Skeletal muscle tissue (tissue), 3 donors: ENCODE measurements at regions not wholly inside any gene's neighbourhood (a gene's known extent, or its start where the extent isn't known, plus 50 kb on each side); places are given as distances from the start of the nearest gene placed in this dataset.

Source experiments
- H3K27ac ChIP-seq: one replicate; pipeline ENCODE4 v1.7.0; 2013; ENCODE audit warnings: mild to moderate bottlenecking, low read depth, low read length, inconsistent platforms
- H3K27me3 ChIP-seq, 3 donors: one replicate each; pipeline ENCODE4 v1.7.0; 2013; ENCODE audit warnings: low read length in 3 of 3; ENCODE audit not compliant: control insufficient read depth in 3 of 3, insufficient read depth in 3 of 3
- H3K36me3 ChIP-seq, 3 donors: one replicate each; pipeline ENCODE4 v1.7.0; 2013; ENCODE audit warnings: low read length in 3 of 3; ENCODE audit not compliant: control insufficient read depth in 3 of 3, insufficient read depth in 3 of 3
- H3K4me1 ChIP-seq, 3 donors: one replicate each; pipeline ENCODE4 v1.7.0; 2013; ENCODE audit warnings: low read length in 3 of 3, mild to moderate bottlenecking in 3 of 3; ENCODE audit not compliant: control insufficient read depth in 3 of 3, insufficient read depth in 3 of 3
- H3K4me3 ChIP-seq, 3 donors: one replicate each; pipeline ENCODE4 v1.7.0; 2013; ENCODE audit warnings: low read length in 3 of 3
- H3K9ac ChIP-seq, 3 donors: one replicate each; pipeline ENCODE4 v1.7.0; 2013; ENCODE audit warnings: low read length in 3 of 3, mild to moderate bottlenecking in 3 of 3, moderate library complexity in 2 of 3, low read depth in 1 of 3
- H3K9me3 ChIP-seq, 3 donors: one replicate each; pipeline ENCODE4 v1.7.0; 2013; ENCODE audit warnings: low read length in 3 of 3; ENCODE audit not compliant: control insufficient read depth in 3 of 3
- donor health status: Osteomylitis.

DNA sequence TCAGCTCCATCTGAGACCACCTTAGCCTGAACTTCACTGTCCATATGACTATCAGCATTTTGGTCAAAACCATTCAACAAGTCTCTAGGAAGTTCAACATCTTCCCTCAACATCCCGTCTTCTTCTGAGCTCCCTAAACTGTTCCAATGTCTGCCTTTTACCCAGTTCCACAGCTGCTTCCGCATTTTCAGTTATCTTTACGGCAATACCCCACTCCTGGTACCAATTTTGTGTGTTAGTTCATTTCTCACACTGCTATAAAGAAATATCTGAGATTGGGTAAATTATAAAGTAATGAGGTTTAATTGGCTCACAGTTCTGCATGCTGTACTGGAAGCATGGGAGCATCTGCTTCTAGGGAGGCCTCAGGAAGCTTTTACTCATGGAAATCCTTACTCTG, 771.2 kb downstream of the SLITRK6 start:
- Histone ChIP-seq H3K27ac (no peak overlapping the region), H3K27me3 (no peaks in the 10 kb centered on the region), H3K36me3 (no peaks in the 10 kb centered on the region), H3K9me3 (peaks cover 2 to 12% (median 2%) of the 10 kb centered on the region in 3 donors), H3K4me3 (no peak overlapping the region), H3K9ac (no peak overlapping the region), H3K4me1 (no peaks in the 10 kb centered on the region)

DNA sequence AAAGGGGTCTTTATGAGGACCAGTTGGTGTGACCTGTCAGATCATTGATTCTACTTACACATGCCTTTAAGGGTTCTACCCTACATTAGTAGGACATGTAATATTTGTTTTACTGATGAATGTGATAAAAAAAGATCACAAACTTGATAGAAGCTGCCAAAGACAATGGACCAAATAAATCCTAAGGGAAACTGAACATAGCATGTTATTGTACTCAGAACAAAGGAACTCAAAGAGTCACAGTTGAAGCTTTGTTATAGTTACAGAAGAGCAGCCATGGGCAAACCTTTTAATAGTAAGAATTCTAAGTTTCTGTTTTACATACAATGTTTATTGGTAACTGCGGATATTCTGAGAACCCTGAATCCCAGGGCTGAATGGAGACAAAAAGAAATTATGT, 780.1 kb downstream of the SLITRK6 start:
- H3K9ac ChIP-seq, result no peak overlapping the region
- H3K36me3 ChIP-seq, result no peaks in the 10 kb centered on the region
- H3K4me1 ChIP-seq, result no peaks in the 10 kb centered on the region
- no peaks in the 10 kb centered on the region for H3K27me3 ChIP-seq
- H3K4me3 ChIP-seq, result no peak overlapping the region
- H3K27ac ChIP-seq, result no peak overlapping the region
- H3K9me3 ChIP-seq, result no peaks in the 10 kb centered on the region

DNA sequence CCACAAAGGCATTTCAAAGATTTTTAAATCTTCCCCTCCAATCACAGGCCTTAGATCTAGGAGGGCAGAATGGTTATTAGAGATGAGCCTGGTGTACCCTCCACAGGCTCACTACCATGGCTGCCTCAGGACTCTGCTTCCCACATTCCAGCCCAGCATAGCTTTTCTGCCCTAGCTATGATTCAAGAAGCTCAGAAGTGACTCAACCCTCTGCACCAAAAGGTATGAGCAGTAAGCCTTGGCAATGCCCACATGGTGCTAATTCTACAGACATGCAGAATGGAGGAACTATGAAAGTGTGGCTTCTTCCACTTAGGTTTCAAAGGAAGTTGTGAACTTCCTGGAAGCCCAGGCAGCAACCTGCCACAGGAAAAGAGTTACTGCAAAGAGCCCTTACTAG, 786.2 kb downstream of the SLITRK6 start:
- Histone ChIP-seq H3K27ac (no peak overlapping the region), H3K9ac (no peak overlapping the region), H3K27me3 (no peaks in the 10 kb centered on the region), H3K9me3 (no peaks in the 10 kb centered on the region), H3K4me1 (no peaks in the 10 kb centered on the region), H3K4me3 (no peak overlapping the region), H3K36me3 (no peaks in the 10 kb centered on the region)

DNA sequence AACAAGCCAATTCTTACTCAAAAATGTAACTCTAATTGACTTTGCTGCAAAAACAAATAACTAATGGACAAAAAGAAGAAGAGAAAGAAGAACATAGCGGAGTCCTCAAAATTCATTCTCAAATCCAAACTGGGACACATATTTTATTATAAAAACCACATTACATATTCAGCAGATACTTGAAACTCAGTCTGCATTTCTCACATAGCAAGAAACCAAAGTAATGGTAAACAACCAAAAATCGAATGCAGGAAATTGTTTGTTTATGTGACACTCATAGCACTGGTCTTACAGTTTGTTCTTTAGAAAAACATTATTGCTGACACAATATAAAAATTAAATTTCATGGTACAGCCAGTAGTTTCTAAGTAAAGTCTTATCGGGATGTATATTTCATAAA, 789.8 kb downstream of the SLITRK6 start:
- Histone ChIP-seq H3K4me3 (no peak overlapping the region), H3K27me3 (no peaks in the 10 kb centered on the region), H3K27ac (no peak overlapping the region), H3K4me1 (no peaks in the 10 kb centered on the region), H3K9me3 (no peaks in the 10 kb centered on the region), H3K36me3 (no peaks in the 10 kb centered on the region), H3K9ac (no peak overlapping the region)

DNA sequence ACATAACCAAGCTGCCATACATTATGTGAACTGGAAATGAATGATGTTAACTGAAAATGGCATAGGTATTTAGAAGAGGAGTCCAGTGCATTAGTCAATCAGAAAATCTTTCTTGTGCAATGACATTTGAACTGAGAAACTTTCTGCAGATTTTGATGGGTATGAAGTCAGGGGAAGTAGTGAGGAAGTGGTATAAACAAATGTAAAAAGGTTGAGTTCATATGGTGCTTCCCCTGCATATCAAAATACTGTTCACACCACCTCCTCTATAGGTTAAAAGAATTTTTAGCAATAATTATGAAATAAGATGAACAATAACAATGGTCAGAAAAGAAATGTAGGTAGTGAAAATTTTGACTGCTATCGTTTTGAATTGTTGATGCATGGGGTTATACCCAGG, 800.0 kb downstream of the SLITRK6 start:
- H3K27ac ChIP-seq, result no peak overlapping the region
- H3K9ac ChIP-seq, result no peak overlapping the region
- H3K9me3 ChIP-seq, result no peaks in the 10 kb centered on the region
- no peaks in the 10 kb centered on the region for H3K4me1 ChIP-seq
- no peaks in the 10 kb centered on the region for H3K27me3 ChIP-seq
- no peak overlapping the region for H3K4me3 ChIP-seq
- H3K36me3 ChIP-seq, result no peaks in the 10 kb centered on the region

DNA sequence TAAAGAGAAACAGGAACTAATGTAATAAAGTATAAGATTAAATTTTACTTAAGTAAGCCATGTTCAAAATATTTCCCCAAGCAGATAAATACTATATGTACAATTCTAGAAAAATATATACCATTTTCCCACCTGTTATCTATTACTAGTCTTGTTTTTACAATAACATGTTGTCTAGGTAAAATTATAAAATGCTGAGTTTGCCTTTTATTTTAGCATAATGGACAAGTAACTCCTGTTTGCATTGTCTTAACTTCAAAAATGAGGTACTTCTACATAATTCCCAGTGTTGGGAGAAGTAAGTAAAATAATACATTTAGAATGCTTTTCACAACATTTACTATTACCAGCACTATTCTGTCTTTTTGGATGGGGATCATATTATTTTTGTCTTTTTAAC, 800.5 kb downstream of the SLITRK6 start:
- no peak overlapping the region for H3K9ac ChIP-seq
- H3K4me3 ChIP-seq, result no peak overlapping the region
- no peak overlapping the region for H3K27ac ChIP-seq
- no peaks in the 10 kb centered on the region for H3K9me3 ChIP-seq
- no peaks in the 10 kb centered on the region for H3K4me1 ChIP-seq
- H3K36me3 ChIP-seq, result no peaks in the 10 kb centered on the region
- no peaks in the 10 kb centered on the region for H3K27me3 ChIP-seq

DNA sequence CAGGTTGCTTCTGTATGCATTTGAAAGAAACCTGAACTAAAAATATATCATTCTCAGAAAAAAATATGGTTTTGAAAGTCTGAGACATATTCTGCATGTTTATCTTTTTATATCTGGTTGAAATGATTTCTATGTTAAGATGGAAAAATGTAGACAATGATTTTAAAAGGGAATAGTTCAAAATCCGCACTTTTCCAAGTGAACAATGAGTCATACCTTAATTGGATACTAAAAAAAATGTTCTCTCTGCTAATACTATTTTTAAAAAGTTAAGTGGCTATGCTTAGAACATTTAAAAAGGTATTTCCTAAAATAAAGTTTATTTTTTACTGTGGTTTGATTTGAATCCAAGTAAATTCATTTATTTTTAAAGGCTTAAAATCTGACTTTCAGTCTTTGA, 801.4 kb downstream of the SLITRK6 start:
- Histone ChIP-seq H3K36me3 (no peaks in the 10 kb centered on the region), H3K27ac (no peak overlapping the region), H3K9me3 (no peaks in the 10 kb centered on the region), H3K4me1 (no peaks in the 10 kb centered on the region), H3K9ac (no peak overlapping the region), H3K27me3 (no peaks in the 10 kb centered on the region), H3K4me3 (no peak overlapping the region)

DNA sequence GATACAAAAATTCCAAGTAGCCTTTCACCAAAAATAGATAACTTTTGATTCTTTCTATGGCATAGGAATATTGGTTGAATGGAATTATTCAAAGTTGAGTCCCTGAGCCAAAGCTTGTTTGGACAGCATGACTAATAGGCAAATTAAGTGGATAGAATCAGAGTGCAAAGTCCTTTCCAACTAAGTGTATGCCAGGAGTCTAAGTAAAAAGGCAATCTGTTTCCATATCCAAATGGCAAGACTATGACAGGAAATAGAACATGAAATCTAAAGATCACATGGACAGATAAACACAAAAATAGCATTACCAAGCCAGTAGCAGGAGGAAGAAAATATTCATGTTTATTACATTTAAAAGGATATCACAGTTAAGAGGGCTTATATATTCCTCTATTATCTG, 804.6 kb downstream of the SLITRK6 start:
- Histone ChIP-seq H3K4me1 (no peaks in the 10 kb centered on the region), H3K4me3 (no peak overlapping the region), H3K27me3 (no peaks in the 10 kb centered on the region), H3K9ac (no peak overlapping the region), H3K27ac (no peak overlapping the region), H3K9me3 (no peaks in the 10 kb centered on the region), H3K36me3 (no peaks in the 10 kb centered on the region)

DNA sequence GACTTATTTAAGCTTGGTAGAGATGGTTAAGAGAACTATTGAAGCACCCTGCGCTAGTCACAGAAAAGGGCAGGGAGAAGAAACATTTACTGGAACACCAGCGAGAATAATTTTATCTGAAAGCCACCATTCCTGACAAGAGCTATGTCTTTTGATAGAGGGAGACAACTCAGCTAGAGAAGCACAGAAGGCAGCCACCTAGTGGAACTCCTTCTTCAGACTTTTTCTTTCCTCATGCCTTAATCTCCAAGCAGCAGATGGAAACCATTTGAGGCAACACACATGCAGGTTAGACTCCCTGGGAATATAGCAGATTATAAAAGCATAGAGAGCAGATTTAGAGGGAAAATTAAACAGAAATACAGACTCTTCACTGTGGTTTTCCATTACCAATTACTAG, 813.4 kb downstream of the SLITRK6 start:
- Histone ChIP-seq H3K4me3 (no peak overlapping the region), H3K27ac (no peak overlapping the region), H3K27me3 (no peaks in the 10 kb centered on the region), H3K9me3 (no peaks in the 10 kb centered on the region), H3K4me1 (no peaks in the 10 kb centered on the region), H3K36me3 (no peaks in the 10 kb centered on the region), H3K9ac (no peak overlapping the region)

DNA sequence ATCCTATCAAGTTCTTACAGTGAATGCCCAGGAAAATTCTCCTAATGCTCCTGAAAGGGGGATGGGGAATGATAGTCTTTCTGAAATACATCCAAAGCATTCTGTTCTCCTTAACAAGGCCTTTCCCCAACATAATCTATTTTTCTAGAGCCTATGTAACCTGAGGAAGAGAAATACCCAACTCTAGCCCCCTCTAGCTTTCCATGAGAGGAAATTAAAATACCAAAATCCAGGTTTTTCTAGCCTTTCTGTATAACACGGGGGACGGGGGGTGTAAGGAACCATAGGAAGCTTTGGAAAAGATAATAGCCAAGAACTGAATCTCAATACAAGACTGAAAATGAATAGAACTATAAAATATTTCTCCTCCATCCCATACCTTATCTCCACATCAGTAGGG, 815.9 kb downstream of the SLITRK6 start:
- no peaks in the 10 kb centered on the region for H3K27me3 ChIP-seq
- no peaks in the 10 kb centered on the region for H3K9me3 ChIP-seq
- H3K36me3 ChIP-seq, result no peaks in the 10 kb centered on the region
- H3K27ac ChIP-seq, result no peak overlapping the region
- H3K4me1 ChIP-seq, result no peaks in the 10 kb centered on the region
- H3K4me3 ChIP-seq, result no peak overlapping the region
- H3K9ac ChIP-seq, result no peak overlapping the region

DNA sequence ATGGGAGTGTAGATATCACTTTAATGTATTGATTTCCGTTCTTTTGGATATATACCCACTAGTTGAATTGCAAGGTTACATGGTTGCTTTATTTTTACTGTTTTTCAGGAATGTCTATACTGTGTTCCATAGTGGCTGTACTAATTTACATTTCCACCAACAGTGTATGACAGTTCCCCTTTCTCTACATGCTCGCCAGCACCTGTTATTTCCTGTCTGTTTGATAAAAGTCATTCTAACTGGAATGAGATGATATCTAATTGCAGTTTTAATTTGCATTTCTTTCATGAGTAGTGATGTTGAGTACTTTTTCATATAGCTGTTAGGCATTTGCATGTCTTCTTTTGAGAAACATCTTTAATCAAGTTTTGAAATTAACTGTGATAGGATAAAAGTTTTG, 818.6 kb downstream of the SLITRK6 start:
- Histone ChIP-seq H3K36me3 (no peaks in the 10 kb centered on the region), H3K27ac (no peak overlapping the region), H3K4me1 (no peaks in the 10 kb centered on the region), H3K9ac (no peak overlapping the region), H3K27me3 (no peaks in the 10 kb centered on the region), H3K9me3 (no peaks in the 10 kb centered on the region), H3K4me3 (no peak overlapping the region)
